ENCODE measurements at regions not wholly inside any gene's neighbourhood (a gene's known extent, or its start where the extent isn't known, plus 50 kb on each side); places are given as distances from the start of the nearest gene placed in this dataset.

DNA sequence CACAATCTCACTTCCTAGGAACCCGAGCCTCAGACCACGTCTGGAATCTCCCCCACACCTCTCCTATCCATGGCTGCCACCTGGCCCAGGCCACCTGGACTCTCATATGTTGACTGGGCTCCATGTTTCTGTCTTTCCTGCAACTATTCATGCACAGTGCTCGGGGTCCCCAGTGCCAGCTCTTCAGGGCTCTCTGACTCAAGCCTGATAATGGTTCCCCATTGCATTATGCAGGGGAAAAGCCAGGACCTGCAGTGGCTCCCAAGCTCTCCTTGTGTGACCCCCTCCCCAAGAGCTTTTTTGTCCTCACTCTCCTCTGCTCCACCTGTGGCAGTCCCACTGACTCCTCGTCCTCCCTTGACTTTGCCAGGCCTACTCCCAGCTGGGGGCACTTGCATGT, 417.6 kb downstream of the NPHP4 start:
- Histone ChIP-seq H3K27me3 (ENCODE audit: control insufficient read depth, insufficient read depth, low read length) (no peaks in the 10 kb centered on the region), H3K27ac (ENCODE audit: insufficient read depth, low read length) (no peak overlapping the region), H3K9me3 (ENCODE audit: control insufficient read depth, insufficient read depth, low read depth, low read length) (no peaks in the 10 kb centered on the region), H3K4me1 (ENCODE audit: control insufficient read depth, extremely low read depth, insufficient read depth, low read length) (no peaks in the 10 kb centered on the region), H3K9ac (ENCODE audit: insufficient read depth, low read length) (no peak overlapping the region), H3K36me3 (ENCODE audit: control insufficient read depth, insufficient read depth, low read length) (no peaks in the 10 kb centered on the region), H3K79me2 (ENCODE audit: control insufficient read depth, insufficient read depth, low read length) (no peaks in the 10 kb centered on the region), H4K20me1 (ENCODE audit: control insufficient read depth, extremely low read depth, insufficient read depth, low read length) (no peaks in the 10 kb centered on the region), H3K4me3 (replicated peaks in 1 of 4; ENCODE audit: control extremely low read depth in 1 of 4, insufficient read depth in 1 of 4, low read depth in 3 of 4, low read length in 4 of 4) (no peak overlapping the region), H2AFZ (ENCODE audit: low read length) (no peak overlapping the region), H3K4me2 (ENCODE audit: extremely low read depth, insufficient read depth, low read length) (no peak overlapping the region)
- TF ChIP-seq EZH2 (IDR thresholded peaks at IDR 0.05; ENCODE audit: low read length, missing control alignments) (no peak), CTCF (conservative IDR thresholded peaks at IDR 0.05 in 1 of 2, IDR thresholded peaks at IDR 0.05 in 1 of 2; ENCODE audit: low read depth in 1 of 2, low read length in 2 of 2) (no peak)
- DNase-seq (ENCODE audit: low read depth in 2 of 2): no peak

DNA sequence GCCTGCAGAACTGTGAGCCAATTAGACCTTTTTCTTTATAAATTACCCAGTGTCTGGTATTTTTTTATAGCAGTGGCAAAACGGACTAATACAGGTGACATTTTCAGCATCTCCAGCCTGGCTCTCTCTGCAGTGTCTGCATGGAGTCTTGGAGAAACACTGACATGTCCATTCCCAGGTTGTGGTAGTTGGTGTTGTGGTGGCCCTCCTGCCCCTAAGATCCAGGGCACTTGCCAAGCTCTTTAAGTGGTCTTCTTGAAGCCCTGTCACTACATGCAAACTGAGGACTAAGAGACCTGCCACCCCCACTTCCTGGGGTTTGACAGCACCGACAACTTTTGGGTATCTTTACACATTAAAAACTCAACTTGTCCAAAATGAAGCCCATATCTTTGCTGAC, 419.4 kb downstream of the NPHP4 start:
- Histone ChIP-seq H3K27ac (ENCODE audit: insufficient read depth, low read length) (no peak overlapping the region), H3K36me3 (ENCODE audit: control insufficient read depth, insufficient read depth, low read length) (no peaks in the 10 kb centered on the region), H3K4me3 (replicated peaks in 1 of 4; ENCODE audit: control extremely low read depth in 1 of 4, insufficient read depth in 1 of 4, low read depth in 3 of 4, low read length in 4 of 4) (no peak overlapping the region), H3K4me1 (ENCODE audit: control insufficient read depth, extremely low read depth, insufficient read depth, low read length) (no peaks in the 10 kb centered on the region), H3K79me2 (ENCODE audit: control insufficient read depth, insufficient read depth, low read length) (no peaks in the 10 kb centered on the region), H3K9me3 (ENCODE audit: control insufficient read depth, insufficient read depth, low read depth, low read length) (no peaks in the 10 kb centered on the region), H2AFZ (ENCODE audit: low read length) (no peak overlapping the region), H3K4me2 (ENCODE audit: extremely low read depth, insufficient read depth, low read length) (no peak overlapping the region), H3K27me3 (ENCODE audit: control insufficient read depth, insufficient read depth, low read length) (no peaks in the 10 kb centered on the region), H3K9ac (ENCODE audit: insufficient read depth, low read length) (no peak overlapping the region), H4K20me1 (ENCODE audit: control insufficient read depth, extremely low read depth, insufficient read depth, low read length) (no peaks in the 10 kb centered on the region)
- no peak for TF ChIP-seq EZH2 (IDR thresholded peaks at IDR 0.05; ENCODE audit: low read length, missing control alignments)
- no peak for TF ChIP-seq CTCF (conservative IDR thresholded peaks at IDR 0.05 in 1 of 2, IDR thresholded peaks at IDR 0.05 in 1 of 2; ENCODE audit: low read depth in 1 of 2, low read length in 2 of 2)
- no peak for DNase-seq (ENCODE audit: low read depth in 2 of 2)

- Histone ChIP-seq H3K4me3 (replicated peaks in 1 of 4; ENCODE audit: control extremely low read depth in 1 of 4, insufficient read depth in 1 of 4, low read depth in 3 of 4, low read length in 4 of 4) (no peak overlapping the region), H2AFZ (ENCODE audit: low read length) (no peak overlapping the region), H3K4me2 (ENCODE audit: extremely low read depth, insufficient read depth, low read length) (no peak overlapping the region), H3K79me2 (ENCODE audit: control insufficient read depth, insufficient read depth, low read length) (no peaks in the 10 kb centered on the region), H3K27me3 (ENCODE audit: control insufficient read depth, insufficient read depth, low read length) (no peaks in the 10 kb centered on the region), H3K4me1 (ENCODE audit: control insufficient read depth, extremely low read depth, insufficient read depth, low read length) (no peaks in the 10 kb centered on the region), H3K9ac (ENCODE audit: insufficient read depth, low read length) (no peak overlapping the region), H3K27ac (ENCODE audit: insufficient read depth, low read length) (no peak overlapping the region), H4K20me1 (ENCODE audit: control insufficient read depth, extremely low read depth, insufficient read depth, low read length) (no peaks in the 10 kb centered on the region), H3K9me3 (ENCODE audit: control insufficient read depth, insufficient read depth, low read depth, low read length) (no peaks in the 10 kb centered on the region), H3K36me3 (ENCODE audit: control insufficient read depth, insufficient read depth, low read length) (no peaks in the 10 kb centered on the region)
- DNase-seq (ENCODE audit: low read depth in 2 of 2): no peak
- TF ChIP-seq EZH2 (IDR thresholded peaks at IDR 0.05; ENCODE audit: low read length, missing control alignments) (no peak), CTCF (conservative IDR thresholded peaks at IDR 0.05 in 1 of 2, IDR thresholded peaks at IDR 0.05 in 1 of 2; ENCODE audit: low read depth in 1 of 2, low read length in 2 of 2) (no peak)
Observed at GRCh38 chr1:5571861-5572401, 420.3 kb downstream of the NPHP4 start.

All from fibroblast of lung (primary cell).